Hepatic stellate cell (primary cell): ENCODE measurements at regions not wholly inside any gene's neighbourhood (a gene's known extent, or its start where the extent isn't known, plus 50 kb on each side); places are given as distances from the start of the nearest gene placed in this dataset.

Experiments used
- DNase-seq: peaks from one replicate; pipeline ENCODE4 v3.0.0; 2011; ENCODE audit warnings: low spot score

DNA sequence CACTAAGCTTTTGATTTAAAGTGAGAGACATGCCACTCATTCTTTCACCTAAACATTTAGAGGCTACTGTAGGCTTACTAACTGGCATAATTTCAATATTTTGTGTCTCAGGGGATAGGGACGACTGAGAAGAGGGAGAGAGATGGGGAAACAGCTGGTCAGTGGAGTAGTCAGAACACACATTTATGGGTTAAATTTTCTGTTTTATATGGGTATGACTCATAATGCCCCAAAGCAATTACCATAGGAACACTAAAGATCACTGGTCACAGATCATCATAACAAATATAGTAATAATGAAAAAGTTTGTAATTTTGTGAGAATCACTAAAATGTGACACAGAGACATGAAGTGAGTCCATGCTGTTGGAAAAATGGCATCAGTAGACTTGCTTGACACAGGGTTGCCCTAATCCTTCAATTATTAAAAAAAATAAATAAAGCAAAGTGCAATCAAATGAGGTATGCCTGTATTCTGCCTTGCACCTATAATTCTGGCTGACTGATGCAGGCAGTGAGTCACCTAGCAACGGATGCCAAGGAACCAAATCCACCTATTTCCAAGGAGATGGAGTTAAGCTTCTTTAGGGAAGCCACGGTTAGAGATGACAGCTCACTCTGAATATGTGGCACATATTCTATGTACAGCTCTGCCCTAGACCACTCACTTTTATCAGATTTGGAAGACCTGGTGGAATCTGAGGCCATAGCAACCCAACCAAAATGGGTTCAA lies 166.1 kb downstream of the MARCHF11 start:
- no peak for DNase-seq

- DNase-seq, result no peak
Measured at GRCh38 chr5:16009256-16009655, 170.3 kb downstream of the MARCHF11 start.

DNA sequence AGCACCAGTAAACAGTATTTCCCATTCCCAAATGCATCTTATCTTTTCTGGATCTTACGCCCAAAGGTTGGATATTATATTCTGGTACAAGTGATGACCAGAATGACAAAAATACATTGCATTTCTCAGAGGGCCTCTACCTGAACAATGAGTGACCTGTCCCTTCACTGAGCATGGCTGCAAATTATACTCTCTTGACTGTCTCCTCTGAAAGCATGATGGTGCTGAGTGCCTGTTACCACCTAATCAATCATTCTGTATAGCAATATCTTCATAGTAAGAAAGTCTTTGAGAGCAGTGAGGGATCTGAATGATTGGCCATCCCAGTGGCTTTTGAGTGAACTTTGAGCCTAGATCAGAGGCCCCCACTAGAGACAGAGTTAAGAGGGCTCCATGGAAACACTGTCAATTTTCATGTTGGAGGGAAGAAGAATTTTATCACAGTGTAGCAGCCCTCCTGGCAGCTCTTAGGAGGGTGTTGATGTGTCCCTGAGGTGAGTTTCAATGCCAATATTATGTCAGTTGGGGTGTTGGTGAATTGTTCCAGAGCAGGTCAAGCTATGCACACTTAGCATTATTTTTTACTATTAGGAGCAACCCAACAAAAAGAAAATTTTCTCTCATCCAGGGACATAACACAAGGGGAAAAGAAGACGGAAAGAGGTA lies 171.7 kb downstream of the MARCHF11 start:
- DNase-seq, result no peak

DNA sequence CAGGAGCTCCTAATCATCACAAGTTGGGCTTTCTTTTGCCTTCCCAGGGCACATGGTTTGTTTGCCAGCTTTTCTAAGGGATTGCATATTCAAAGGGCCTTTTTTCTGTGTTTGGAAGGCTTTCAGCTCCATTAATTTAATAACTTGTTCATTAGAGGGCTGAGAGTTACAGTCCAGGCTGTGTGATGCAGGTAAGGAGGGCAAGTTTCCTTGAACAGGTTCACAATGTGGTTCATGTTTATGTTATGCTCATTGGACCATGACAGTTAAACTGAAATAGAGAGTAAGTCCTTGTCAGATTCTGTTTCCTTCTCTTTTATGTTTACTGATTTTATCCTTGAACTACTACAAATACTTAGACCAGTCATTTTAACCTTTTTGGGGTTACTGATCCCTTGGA lies 174.4 kb downstream of the MARCHF11 start:
- DNase-seq, result no peak

GRCh38 chr5:16000056-16000455 lies 179.5 kb downstream of the MARCHF11 start:
- DNase-seq, result no peak

DNA sequence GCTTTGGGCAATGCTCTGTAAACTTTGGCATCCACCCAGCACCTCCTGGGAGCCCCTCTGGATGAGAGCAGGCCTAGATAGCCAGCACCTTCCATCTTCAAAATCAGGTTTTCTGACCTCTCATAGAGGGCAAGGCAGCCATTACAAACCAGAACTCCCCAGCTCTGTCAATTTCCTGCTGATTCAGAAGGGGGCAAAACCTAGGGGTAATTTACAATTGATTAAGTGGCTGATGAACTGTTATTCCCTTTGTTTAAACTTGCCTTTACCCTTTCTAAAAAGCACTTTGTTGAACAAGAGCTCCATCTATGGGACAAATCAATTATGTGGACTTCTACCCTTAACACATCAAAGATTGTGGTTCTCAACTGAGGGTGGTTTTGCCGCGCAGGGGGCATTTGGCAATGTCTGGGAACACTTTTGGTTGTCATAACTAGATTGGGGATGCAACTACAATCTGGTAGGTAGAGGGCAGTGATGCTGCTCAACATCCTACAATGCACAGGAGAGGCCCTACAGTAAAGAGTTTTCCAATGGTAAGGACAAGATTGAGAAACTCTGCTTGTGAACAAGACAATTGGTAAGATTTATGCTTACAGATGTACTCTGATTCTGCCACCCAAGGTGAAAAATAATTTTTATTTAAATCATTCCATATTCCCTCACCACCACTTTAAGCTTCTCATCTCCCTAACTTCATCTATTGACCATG lies 184.1 kb downstream of the MARCHF11 start:
- peak; percentile 5 for DNase-seq

GRCh38 chr5:15993919-15994318 lies 185.7 kb downstream of the MARCHF11 start:
- DNase-seq, result no peak

- no peak for DNase-seq
Measured at GRCh38 chr5:15993334-15993733, 186.3 kb downstream of the MARCHF11 start.

DNA sequence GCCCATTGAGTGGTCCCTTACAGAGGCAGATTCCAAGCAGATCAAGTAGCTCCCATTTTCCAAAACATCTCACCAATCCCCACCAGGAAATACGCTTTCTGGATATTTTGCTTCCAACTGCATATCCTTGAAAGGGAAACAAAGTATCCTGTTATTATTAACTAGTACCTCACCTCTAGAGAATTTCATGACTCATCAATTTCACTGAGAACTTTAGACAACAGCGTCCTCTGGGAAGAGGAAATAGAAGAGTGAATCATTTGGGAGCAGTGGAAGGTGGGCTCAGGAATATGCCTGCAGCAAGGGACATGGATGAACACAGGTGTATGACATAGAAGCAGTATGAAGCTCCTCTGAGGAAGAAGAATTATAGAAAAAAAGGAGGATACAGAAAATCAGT lies 186.7 kb downstream of the MARCHF11 start:
- DNase-seq, result no peak

DNA sequence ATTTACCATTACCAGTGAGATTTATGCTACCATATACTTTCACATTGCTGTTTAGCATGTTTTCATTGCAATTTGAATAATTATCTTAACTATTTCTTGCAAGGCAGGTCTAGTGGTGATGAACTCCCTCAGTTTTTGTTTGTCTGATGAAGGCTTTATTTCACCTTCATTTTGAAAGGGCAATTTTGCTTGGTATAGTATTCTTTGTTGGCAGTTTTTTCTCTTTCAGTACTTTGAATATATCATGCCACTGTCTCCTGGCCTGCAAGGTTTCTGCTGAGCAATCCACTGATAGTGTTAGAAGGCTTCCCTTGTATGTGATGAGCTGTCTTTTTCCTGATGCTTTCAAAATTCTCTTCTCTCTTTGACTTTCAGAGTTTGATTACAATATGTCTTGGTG lies 188.0 kb downstream of the MARCHF11 start:
- no peak for DNase-seq
